GM12873 (cell line): ENCODE measurements at regions not wholly inside any gene's neighbourhood (a gene's known extent, or its start where the extent isn't known, plus 50 kb on each side); places are given as distances from the start of the nearest gene placed in this dataset.

Experiments
- CTCF ChIP-seq: IDR thresholded peaks from 2 replicates; pipeline ENCODE4 v1.5.1; 2012; ENCODE audit warnings: low read depth, mild to moderate bottlenecking, moderate library complexity, low read length, control low read depth; ENCODE audit not compliant: insufficient read depth; ENCODE audit errors: missing control alignments

- TF ChIP-seq CTCF: no peak
Measured at GRCh38 chr6:168194732-168195567, 115.9 kb upstream of the FRMD1 start.

- TF ChIP-seq CTCF: no peak
Measured at GRCh38 chr6:168193816-168194721, 115.1 kb upstream of the FRMD1 start.

GRCh38 chr6:168192901-168193815, 114.1 kb upstream of the FRMD1 start:
- TF ChIP-seq CTCF: no peak

- no peak for TF ChIP-seq CTCF
Measured at GRCh38 chr6:168192195-168192900, 113.3 kb upstream of the FRMD1 start.

GRCh38 chr6:168190646-168191443, 111.8 kb upstream of the FRMD1 start:
- no peak for TF ChIP-seq CTCF

- TF ChIP-seq CTCF: no peak
Measured at GRCh38 chr6:168190014-168190405, 111.0 kb upstream of the FRMD1 start.
